Neutrophil (primary cell): ENCODE measurements at regions not wholly inside any gene's neighbourhood (a gene's known extent, or its start where the extent isn't known, plus 50 kb on each side); places are given as distances from the start of the nearest gene placed in this dataset.

Experiments used
- H3K27ac ChIP-seq: fragments of 200-600 bp; sonication (generic); 2 replicates; pipeline ENCODE4 v1.5.1; 2016; ENCODE audit warnings: mild to moderate bottlenecking, moderate library complexity
- H3K27me3 ChIP-seq: fragments of 200-600 bp; sonication (generic); 2 replicates; pipeline ENCODE4 v1.6.0; 2016; ENCODE audit warnings: mild to moderate bottlenecking
- H3K36me3 ChIP-seq: fragments of 200-600 bp; sonication (generic); 2 replicates; pipeline ENCODE4 v1.5.1; 2017
- H3K4me1 ChIP-seq, 2 experiments: fragments of 200-600 bp in 1 of 2; sonication (generic) in 1 of 2; 1 replicate in 1 of 2; 2 replicates in 1 of 2; pipeline versions ENCODE4 v1.5.1 to v1.6.1; 2013 to 2016; ENCODE audit warnings: low read depth in 1 of 2, low read length in 1 of 2, mild to moderate bottlenecking in 1 of 2, moderate library complexity in 1 of 2; ENCODE audit not compliant: control insufficient read depth in 1 of 2, insufficient read depth in 1 of 2
- H3K4me3 ChIP-seq, 2 experiments: fragments of 200-600 bp in 1 of 2; sonication (generic) in 1 of 2; 1 replicate in 1 of 2; 2 replicates in 1 of 2; pipeline ENCODE4 v1.5.1; 2013 to 2016; ENCODE audit warnings: low read depth in 1 of 2, low read length in 1 of 2, mild to moderate bottlenecking in 1 of 2, moderate library complexity in 1 of 2
- H3K9me3 ChIP-seq: fragments of 200-600 bp; sonication (generic); 2 replicates; pipeline ENCODE4 v1.5.1; 2016
- CTCF ChIP-seq: fragments of 200-600 bp; sonication (generic); IDR thresholded peaks from 2 replicates; pipeline ENCODE4 v1.5.1; 2016; ENCODE audit warnings: antibody characterized with exemption

- H3K4me1 ChIP-seq = no peaks in the 10 kb centered on the region
- no peaks in the 10 kb centered on the region for H3K9me3 ChIP-seq
- no peaks in the 10 kb centered on the region for H3K36me3 ChIP-seq
- no peak overlapping the region for H3K4me3 ChIP-seq
- no peaks in the 10 kb centered on the region for H3K27me3 ChIP-seq
- H3K27ac ChIP-seq = no peak overlapping the region
- TF ChIP-seq CTCF = no peak
Measured at GRCh38 chr3:34034840-34035239, 236.4 kb downstream of the PDCD6IP start.

- no peaks in the 10 kb centered on the region for H3K4me1 ChIP-seq
- H3K36me3 ChIP-seq = no peaks in the 10 kb centered on the region
- no peak overlapping the region for H3K27ac ChIP-seq
- no peak for TF ChIP-seq CTCF
- no peak overlapping the region for H3K4me3 ChIP-seq
- H3K9me3 ChIP-seq = no peaks in the 10 kb centered on the region
- H3K27me3 ChIP-seq = no peaks in the 10 kb centered on the region
Measured at GRCh38 chr3:34035775-34036174, 237.3 kb downstream of the PDCD6IP start.

GRCh38 chr3:34037260-34037659 lies 238.8 kb downstream of the PDCD6IP start:
- Histone ChIP-seq H3K36me3 (no peaks in the 10 kb centered on the region), H3K4me3 (no peak overlapping the region), H3K27ac (no peak overlapping the region), H3K27me3 (no peaks in the 10 kb centered on the region), H3K9me3 (no peaks in the 10 kb centered on the region), H3K4me1 (no peaks in the 10 kb centered on the region)
- no peak for TF ChIP-seq CTCF

- Histone ChIP-seq H3K4me3 (no peak overlapping the region), H3K36me3 (no peaks in the 10 kb centered on the region), H3K9me3 (no peaks in the 10 kb centered on the region), H3K4me1 (no peaks in the 10 kb centered on the region), H3K27me3 (no peaks in the 10 kb centered on the region), H3K27ac (no peak overlapping the region)
- TF ChIP-seq CTCF = no peak
Measured at GRCh38 chr3:34038131-34038530, 239.7 kb downstream of the PDCD6IP start.

- Histone ChIP-seq H3K36me3 (no peaks in the 10 kb centered on the region), H3K9me3 (no peaks in the 10 kb centered on the region), H3K27me3 (no peaks in the 10 kb centered on the region), H3K27ac (no peak overlapping the region), H3K4me1 (no peaks in the 10 kb centered on the region), H3K4me3 (no peak overlapping the region)
- no peak for TF ChIP-seq CTCF
Measured at GRCh38 chr3:34046154-34046553, 247.7 kb downstream of the PDCD6IP start.

GRCh38 chr3:34053626-34054025 lies 255.2 kb downstream of the PDCD6IP start:
- Histone ChIP-seq H3K36me3 (no peaks in the 10 kb centered on the region), H3K27me3 (no peaks in the 10 kb centered on the region), H3K9me3 (no peaks in the 10 kb centered on the region), H3K4me1 (no peaks in the 10 kb centered on the region), H3K4me3 (no peak overlapping the region), H3K27ac (no peak overlapping the region)
- no peak for TF ChIP-seq CTCF
